IMR-90 (cell line): ENCODE measurements at regions not wholly inside any gene's neighbourhood (a gene's known extent, or its start where the extent isn't known, plus 50 kb on each side); places are given as distances from the start of the nearest gene placed in this dataset.

Experiments used
- ATAC-seq: fragments of 200-7000 bp; cut with Tn5 transposase; 2 replicates; pipeline ENCODE4 v1.9.1; 2020; ENCODE audit warnings: low read depth, mild to moderate bottlenecking, moderate library complexity
- BruUV-seq: library from RNA; stranded (reverse); fragments of 400-500 nt; replicated peaks from 2 replicates; lab custom pipeline; 2021; lab: Mats Ljungman, UMichigan
- CTCF ChIA-PET: fragments of 300-600 bp; formaldehyde crosslinking; extraction: SDS; loops from one replicate; lab custom pipeline; 2021; ENCODE audit warnings: antibody characterized with exemption; lab: Yijun Ruan, JAX
- POLR2A ChIA-PET: fragments of 300-600 bp; sonication (Branson Sonifier 250); formaldehyde crosslinking; loops from one replicate; lab custom pipeline; 2022; ENCODE audit warnings: antibody characterized with exemption; ENCODE audit not compliant: unreplicated experiment; lab: Charles Lee
- DNase-seq: peaks from one replicate; pipeline ENCODE4 v3.0.0; 2013
- H2AFZ ChIP-seq: replicated peaks from 2 replicates; pipeline ENCODE3; 2013; ENCODE audit warnings: low read length, mild to moderate bottlenecking; ENCODE audit not compliant: poor library complexity
- H2AK5ac ChIP-seq: 2 replicates; pipeline ENCODE4 v1.6.1; 2013; ENCODE audit warnings: low read depth, low read length, inconsistent platforms
- H2AK9ac ChIP-seq: replicated peaks from 2 replicates; pipeline ENCODE3; 2013; ENCODE audit warnings: mild to moderate bottlenecking, low read depth, low read length, moderate library complexity; ENCODE audit not compliant: poor library complexity
- H2BK120ac ChIP-seq: 2 replicates; pipeline ENCODE4 v1.6.1; 2013; ENCODE audit warnings: low read depth, low read length, inconsistent platforms
- H2BK15ac ChIP-seq: 3 replicates; pipeline ENCODE4 v1.6.1; 2013; ENCODE audit warnings: low read depth, low read length, inconsistent platforms
- H2BK20ac ChIP-seq: 2 replicates; pipeline ENCODE4 v1.6.1; 2013; ENCODE audit warnings: low read depth, mild to moderate bottlenecking, inconsistent platforms, low read length, moderate library complexity
- H2BK5ac ChIP-seq: 2 replicates; pipeline ENCODE4 v1.6.1; 2013; ENCODE audit warnings: mild to moderate bottlenecking, low read depth, low read length, inconsistent platforms; ENCODE audit not compliant: poor library complexity, severe bottlenecking
- H3K14ac ChIP-seq: replicated peaks from 2 replicates; pipeline ENCODE4 v1.6.1; 2013; ENCODE audit warnings: low read depth, low read length, inconsistent platforms
- H3K18ac ChIP-seq: 2 replicates; pipeline ENCODE4 v1.6.1; 2013; ENCODE audit warnings: low read depth, low read length, control low read depth
- H3K23ac ChIP-seq: 2 replicates; pipeline ENCODE4 v1.6.1; 2013; ENCODE audit warnings: low read depth, low read length, inconsistent platforms
- H3K27ac ChIP-seq: 2 replicates; pipeline ENCODE4 v1.5.1; 2013; ENCODE audit warnings: mild to moderate bottlenecking, control low read depth, low read length; ENCODE audit not compliant: insufficient read depth
- H3K27me3 ChIP-seq: 2 replicates; pipeline ENCODE4 v1.6.1; 2013; ENCODE audit warnings: low read length; ENCODE audit not compliant: control insufficient read depth, insufficient read depth
- H3K36me3 ChIP-seq: 2 replicates; pipeline ENCODE4 v1.6.1; 2013; ENCODE audit warnings: low read length, mixed read lengths; ENCODE audit not compliant: control insufficient read depth, insufficient read depth
- H3K4ac ChIP-seq: 2 replicates; pipeline ENCODE4 v1.6.1; 2013; ENCODE audit warnings: low read depth, low read length, inconsistent platforms
- H3K4me1 ChIP-seq: 2 replicates; pipeline ENCODE4 v1.6.1; 2013; ENCODE audit warnings: low read length, mixed read lengths; ENCODE audit not compliant: control insufficient read depth, insufficient read depth
- H3K4me2 ChIP-seq: 2 replicates; pipeline ENCODE4 v1.6.1; 2013; ENCODE audit warnings: low read depth, mild to moderate bottlenecking, control low read depth, low read length, moderate library complexity
- H3K4me3 ChIP-seq: 2 replicates; pipeline ENCODE4 v1.5.1; 2013; ENCODE audit warnings: low read depth, mild to moderate bottlenecking, control low read depth, low read length, moderate library complexity; ENCODE audit not compliant: insufficient read depth
- H3K56ac ChIP-seq: 2 replicates; pipeline ENCODE4 v1.6.1; 2013; ENCODE audit warnings: low read length, inconsistent platforms; ENCODE audit not compliant: insufficient read depth; ENCODE audit errors: extremely low read depth
- H3K79me1 ChIP-seq, 2 experiments: 2 replicates each; pipeline ENCODE4 v1.6.1; 2013; ENCODE audit warnings: low read length in 2 of 2, inconsistent platforms in 1 of 2, low read depth in 1 of 2
- H3K9ac ChIP-seq: 2 replicates; pipeline ENCODE4 v1.6.1; 2013; ENCODE audit warnings: low read depth, low read length, control low read depth
- H3K9me1 ChIP-seq: 2 replicates; pipeline ENCODE4 v1.6.1; 2013; ENCODE audit warnings: low read length, inconsistent platforms; ENCODE audit not compliant: insufficient read depth
- H3K9me3 ChIP-seq: 2 replicates; pipeline ENCODE4 v1.6.1; 2013; ENCODE audit warnings: low read length; ENCODE audit not compliant: control insufficient read depth, insufficient read depth
- H4K20me1 ChIP-seq: 2 replicates; pipeline ENCODE4 v1.6.1; 2013; ENCODE audit warnings: low read length, inconsistent platforms; ENCODE audit not compliant: insufficient read depth
- H4K5ac ChIP-seq: 2 replicates; pipeline ENCODE4 v1.6.1; 2013; ENCODE audit warnings: mild to moderate bottlenecking, low read depth, low read length, control low read depth
- H4K8ac ChIP-seq, 2 experiments: 2 replicates each; pipeline ENCODE4 v1.6.1; 2013; ENCODE audit warnings: low read depth in 2 of 2, low read length in 2 of 2, control low read depth in 1 of 2, inconsistent platforms in 1 of 2
- H4K91ac ChIP-seq: 2 replicates; pipeline ENCODE4 v1.6.1; 2013; ENCODE audit warnings: low read depth, low read length, inconsistent platforms; ENCODE audit not compliant: insufficient read depth
- BHLHE40 ChIP-seq: fragments of 150-350 bp; IDR thresholded peaks from 2 replicates; pipeline ENCODE4 v1.6.1; 2016; ENCODE audit warnings: mild to moderate bottlenecking, low read depth, low read length
- CEBPB ChIP-seq: IDR thresholded peaks from 2 replicates; pipeline ENCODE4 v1.6.1; 2012; ENCODE audit warnings: low read depth, low read length, improper control_type of control experiment
- FOS ChIP-seq: fragments of 150-350 bp; IDR thresholded peaks from 2 replicates; pipeline ENCODE4 v1.6.1; 2016; ENCODE audit warnings: low read depth, low read length
- NFE2L2 ChIP-seq: fragments of 150-350 bp; IDR thresholded peaks from 2 replicates; pipeline ENCODE4 v1.6.1; 2016; ENCODE audit warnings: low read depth, mild to moderate bottlenecking, low read length
- POLR2A ChIP-seq: IDR thresholded peaks from 2 replicates; pipeline ENCODE4 v1.6.1; 2012; ENCODE audit warnings: mild to moderate bottlenecking, low read depth, low read length
- RAD21 ChIP-seq: IDR thresholded peaks from 2 replicates; pipeline ENCODE4 v1.6.1; 2012; ENCODE audit warnings: low read length, improper control_type of control experiment
- RCOR1 ChIP-seq: IDR thresholded peaks from 2 replicates; pipeline ENCODE4 v1.6.1; 2012; ENCODE audit warnings: mild to moderate bottlenecking, low read length, improper control_type of control experiment; ENCODE audit not compliant: insufficient replicate concordance
- SMC3 ChIP-seq: fragments of 150-350 bp; IDR thresholded peaks from 2 replicates; pipeline ENCODE4 v1.6.1; 2016; ENCODE audit warnings: low read depth, mild to moderate bottlenecking, antibody characterized with exemption, low read length, moderate library complexity
- WGBS, 2 experiments: methylation state at CpG; one replicate each; pipeline versions ENCODE4 v1.1.5 to v1.1.7; 2013; ENCODE audit warnings: missing lambda C conversion rate in 2 of 2; ENCODE audit not compliant: insufficient read length in 1 of 2; ENCODE audit errors: extremely low coverage in 2 of 2; 5-methylcytosine and 5-hydroxymethylcytosine counted together
- dilution Hi-C: fragments of 300-500 bp; cut with HindIII; formaldehyde crosslinking; loops from one replicate; pipeline ENCODE4 v1.14.3; 2018; ENCODE audit warnings: low sequenced_read_pairs; ENCODE audit not compliant: unreplicated experiment
- in situ Hi-C: fragments of 300-500 bp; cut with MboI; formaldehyde crosslinking; loops from 3 replicates; pipeline ENCODE4 v1.14.3; 2019; ENCODE audit warnings: low sequenced_read_pairs, inconsistent platforms, mixed read lengths
- intact Hi-C: fragments of 100-400 bp; cut with micrococcal nuclease; formaldehyde crosslinking; loops from 2 replicates; pipeline ENCODE4 v1.10.0; 2022
- TF ChIP-seq, protein P1 (sequence below): fragments of 150-350 bp; IDR thresholded peaks from 2 replicates; pipeline ENCODE4 v1.6.1; 2017; ENCODE audit warnings: mild to moderate bottlenecking, antibody characterized with exemption, low read length, low read depth

DNA sequence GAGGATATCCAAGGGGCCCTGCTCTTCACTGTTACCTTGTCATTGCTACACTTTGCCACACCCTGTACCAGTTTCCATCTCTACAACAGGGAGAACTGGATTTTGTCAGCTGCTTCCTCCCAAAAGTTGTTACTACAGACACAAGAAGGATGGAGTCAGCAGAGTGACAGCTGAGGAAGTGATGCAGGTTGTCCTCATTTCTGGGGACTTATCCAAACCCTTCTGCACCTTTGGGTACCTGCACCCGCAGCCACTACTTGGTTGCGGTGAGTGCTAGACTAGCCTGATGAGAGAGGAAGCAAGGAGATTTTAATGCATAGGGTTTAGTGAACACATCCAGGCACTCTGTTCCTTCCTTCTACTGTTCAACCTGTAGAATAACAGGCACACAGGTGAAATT, 281.0 kb downstream of the RPS24 start:
- no peak overlapping the region for H3K4me3 ChIP-seq
- H3K9me3 ChIP-seq: no peaks in the 10 kb centered on the region
- no peaks in the 10 kb centered on the region for H4K20me1 ChIP-seq
- DNase-seq (no peak), ATAC-seq (no peak)
- no peak overlapping the region for H2AFZ ChIP-seq
- no peak overlapping the region for H3K9ac ChIP-seq
- H3K4ac ChIP-seq: no peak overlapping the region
- peaks cover 3% of the 10 kb centered on the region; the same call in 1 of the 2 replicates for H3K4me1 ChIP-seq
- no peak overlapping the region for H3K14ac ChIP-seq
- no peak overlapping the region for H4K91ac ChIP-seq
- no peaks in the 10 kb centered on the region; the same call in 1 of the 2 replicates for H3K27me3 ChIP-seq
- H2BK120ac ChIP-seq: no peak overlapping the region
- CTCF ChIA-PET: no interaction called here
- H2BK15ac ChIP-seq: no peak overlapping the region
- H3K56ac ChIP-seq: no peak overlapping the region
- intact Hi-C loops (no loop called here), dilution Hi-C loops (no loop called here), in situ Hi-C loops (no loop called here)
- H4K5ac ChIP-seq: no peak overlapping the region
- no TSS peak for BruUV-seq
- H2BK5ac ChIP-seq: no peak overlapping the region
- no peak overlapping the region for H2BK20ac ChIP-seq
- no peak overlapping the region for H3K18ac ChIP-seq
- H3K27ac ChIP-seq: no peak overlapping the region
- H2AK9ac ChIP-seq: no peak overlapping the region
- no peaks in the 10 kb centered on the region for H3K79me1 ChIP-seq
- H2AK5ac ChIP-seq: no peak overlapping the region
- no CpG with 5 or more reads among the region's 2 CpGs for WGBS, 2 experiments
- H3K4me2 ChIP-seq: no peak overlapping the region
- POLR2A ChIA-PET: no interaction called here
- H3K9me1 ChIP-seq: no peaks in the 10 kb centered on the region
- TF ChIP-seq RCOR1: no peak
- no peak for TF ChIP-seq POLR2A
- TF ChIP-seq CEBPB: no peak
- TF ChIP-seq SMC3: no peak
- TF ChIP-seq RAD21: no peak
- TF ChIP-seq NFE2L2: no peak
- TF ChIP-seq, protein P1, sequence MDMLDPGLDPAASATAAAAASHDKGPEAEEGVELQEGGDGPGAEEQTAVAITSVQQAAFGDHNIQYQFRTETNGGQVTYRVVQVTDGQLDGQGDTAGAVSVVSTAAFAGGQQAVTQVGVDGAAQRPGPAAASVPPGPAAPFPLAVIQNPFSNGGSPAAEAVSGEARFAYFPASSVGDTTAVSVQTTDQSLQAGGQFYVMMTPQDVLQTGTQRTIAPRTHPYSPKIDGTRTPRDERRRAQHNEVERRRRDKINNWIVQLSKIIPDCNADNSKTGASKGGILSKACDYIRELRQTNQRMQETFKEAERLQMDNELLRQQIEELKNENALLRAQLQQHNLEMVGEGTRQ: no peak
- no peak for TF ChIP-seq FOS
- TF ChIP-seq BHLHE40: no peak
- no peaks in the 10 kb centered on the region for H3K36me3 ChIP-seq
- no peak overlapping the region for H3K23ac ChIP-seq
- H4K8ac ChIP-seq: no peak overlapping the region
